HCT116 (cell line): ENCODE measurements at regions not wholly inside any gene's neighbourhood (a gene's known extent, or its start where the extent isn't known, plus 50 kb on each side); places are given as distances from the start of the nearest gene placed in this dataset.

Source experiments
- ATAC-seq: fragments of 200-7000 bp; cut with Tn5 transposase; 2 replicates; pipeline ENCODE4 v1.9.1; 2020; ENCODE audit warnings: mild to moderate bottlenecking, moderate library complexity
- BruUV-seq: library from RNA; stranded (reverse); fragments of 400-500 nt; replicated peaks from 2 replicates; lab custom pipeline; 2021; lab: Mats Ljungman, UMichigan
- CTCF ChIA-PET: fragments of 300-600 bp; sonication (Branson Sonifier 250); formaldehyde crosslinking; loops from one replicate; lab custom pipeline; 2021; ENCODE audit warnings: antibody characterized with exemption; lab: Charles Lee
- POLR2A ChIA-PET: fragments of 300-600, 350-600 bp; sonication (Branson Sonifier 250); formaldehyde crosslinking; loops from one replicate; lab custom pipeline; 2021; ENCODE audit warnings: antibody characterized with exemption; lab: Charles Lee
- RAD21 ChIA-PET, 2 experiments: fragments of 300-600 bp; sonication (Branson Sonifier 250); formaldehyde crosslinking; loops; one replicate each; lab custom pipeline; 2023; ENCODE audit warnings: low total read pairs in 2 of 2; ENCODE audit not compliant: uncharacterized antibody in 2 of 2, unreplicated experiment in 2 of 2, low non-redundant PET in 1 of 2; lab: Charles Lee
- DNase-seq: peaks from one replicate; pipeline ENCODE4 v3.0.0-alpha.2; 2010; ENCODE audit warnings: low read depth, low spot score
- H2AFZ ChIP-seq: fragments of 200-600 bp; shearing (Covaris generic), sonication (generic); 2 replicates; pipeline ENCODE4 v1.6.1; 2017; ENCODE audit warnings: low read depth, mixed run types, mixed read lengths, antibody characterized with exemption, low read length; ENCODE audit not compliant: poor library complexity, severe bottlenecking
- H3K27ac ChIP-seq: 2 replicates; pipeline ENCODE4 v1.5.1; 2012; ENCODE audit warnings: low read depth, low read length
- H3K27me3 ChIP-seq: fragments of 200-600 bp; sonication (generic); 2 replicates; pipeline ENCODE4 v1.6.1; 2016; ENCODE audit warnings: mixed run types, low read length, mixed read lengths; ENCODE audit not compliant: insufficient read depth
- H3K36me3 ChIP-seq, 2 experiments: fragments of 200-500 bp in 1 of 2; fragments of 200-600 bp in 1 of 2; sonication (Bioruptor generic) in 1 of 2; sonication (generic) in 1 of 2; 2 replicates each; pipeline versions ENCODE4 v1.5.1 to v1.6.1; 2014 to 2016; ENCODE audit warnings: low read length in 2 of 2, inconsistent platforms in 1 of 2, mixed read lengths in 1 of 2, mixed run types in 1 of 2; ENCODE audit not compliant: insufficient read depth in 2 of 2, control insufficient read depth in 1 of 2
- H3K4me1 ChIP-seq, 2 experiments: fragments of 200-600 bp in 1 of 2; sonication (generic) in 1 of 2; 2 replicates each; pipeline versions ENCODE4 v1.5.1 to v1.6.1; 2012 to 2017; ENCODE audit warnings: low read length in 2 of 2, inconsistent platforms in 1 of 2, mild to moderate bottlenecking in 1 of 2, mixed read lengths in 1 of 2, mixed run types in 1 of 2, moderate library complexity in 1 of 2; ENCODE audit not compliant: insufficient read depth in 2 of 2, control insufficient read depth in 1 of 2
- H3K4me2 ChIP-seq: fragments of 200-600 bp; sonication (generic); 2 replicates; pipeline ENCODE4 v1.6.1; 2017; ENCODE audit warnings: mixed run types, low read length, mixed read lengths
- H3K4me3 ChIP-seq, 2 experiments: fragments of 200-600 bp in 1 of 2; sonication (generic) in 1 of 2; replicated peaks in 1 of 2; 2 replicates each; pipeline ENCODE4 v1.5.1; 2011 to 2016; ENCODE audit warnings: low read length in 2 of 2, control low read depth in 1 of 2, low read depth in 1 of 2, mild to moderate bottlenecking in 1 of 2, mixed read lengths in 1 of 2, mixed run types in 1 of 2
- H3K79me2 ChIP-seq: fragments of 200-600 bp; sonication (generic); 2 replicates; pipeline ENCODE4 v1.6.1; 2017; ENCODE audit warnings: mild to moderate bottlenecking, mixed run types, low read length, moderate library complexity, mixed read lengths; ENCODE audit not compliant: insufficient read depth
- H3K9ac ChIP-seq: fragments of 200-600 bp; sonication (generic); 2 replicates; pipeline ENCODE4 v1.6.1; 2016; ENCODE audit warnings: low read length, mixed read lengths
- H3K9me2 ChIP-seq: fragments of 200-600 bp; sonication (generic), shearing (Covaris generic); 2 replicates; pipeline ENCODE4 v1.6.1; 2017; ENCODE audit warnings: mixed run types, mild to moderate bottlenecking, moderate library complexity; ENCODE audit not compliant: insufficient read depth
- H3K9me3 ChIP-seq, 2 experiments: fragments of 200-500 bp in 1 of 2; fragments of 200-600 bp in 1 of 2; sonication (Bioruptor generic) in 1 of 2; sonication (generic) in 1 of 2; 2 replicates each; pipeline ENCODE4 v1.6.1; 2014 to 2017; ENCODE audit warnings: low read length in 2 of 2, mixed read lengths in 2 of 2, inconsistent platforms in 1 of 2, low read depth in 1 of 2, mild to moderate bottlenecking in 1 of 2, mixed run types in 1 of 2, moderate library complexity in 1 of 2; ENCODE audit not compliant: control insufficient read depth in 1 of 2, insufficient read depth in 1 of 2
- H4K20me1 ChIP-seq: fragments of 200-600 bp; sonication (generic), shearing (Covaris generic); 2 replicates; pipeline ENCODE4 v1.6.1; 2017; ENCODE audit warnings: mixed run types, mild to moderate bottlenecking, moderate library complexity; ENCODE audit not compliant: insufficient read depth
- CBX3 ChIP-seq: IDR thresholded peaks from 2 replicates; pipeline ENCODE4 v1.6.1; 2012; ENCODE audit warnings: low read depth
- CEBPB ChIP-seq: IDR thresholded peaks from 2 replicates; pipeline ENCODE4 v1.6.1; 2012; ENCODE audit warnings: low read depth
- CTCF ChIP-seq, 3 experiments: fragments of 200-600 bp in 1 of 3; sonication (generic) in 1 of 3; IDR thresholded peaks in 2 of 3; conservative IDR thresholded peaks in 1 of 3; 2 replicates each; pipeline ENCODE4 v1.5.1; 2012 to 2017; ENCODE audit warnings: low read depth in 2 of 3, low read length in 2 of 3, antibody characterized with exemption in 1 of 3, borderline replicate concordance in 1 of 3, control low read depth in 1 of 3, mild to moderate bottlenecking in 1 of 3, mixed read lengths in 1 of 3, mixed run types in 1 of 3, moderate library complexity in 1 of 3; ENCODE audit not compliant: insufficient read depth in 1 of 3
- EGR1 ChIP-seq: IDR thresholded peaks from 2 replicates; pipeline ENCODE4 v1.6.1; 2012; ENCODE audit warnings: low read depth
- ELF1 ChIP-seq: IDR thresholded peaks from 2 replicates; pipeline ENCODE4 v1.6.1; 2012; ENCODE audit warnings: low read depth, borderline replicate concordance
- FOSL1 ChIP-seq: IDR thresholded peaks from 2 replicates; pipeline ENCODE4 v1.6.1; 2012; ENCODE audit warnings: low read depth
- SP1 ChIP-seq: IDR thresholded peaks from 2 replicates; pipeline ENCODE4 v1.6.1; 2012; ENCODE audit warnings: low read depth
- SRF ChIP-seq: IDR thresholded peaks from 2 replicates; pipeline ENCODE4 v1.6.1; 2012; ENCODE audit warnings: low read depth
- ZFX ChIP-seq: fragments of 450-650 bp; IDR thresholded peaks from 2 replicates; pipeline ENCODE4 v1.6.1; 2017
- ZNF274 ChIP-seq: fragments of 200-500 bp; sonication (Bioruptor generic); IDR thresholded peaks from 2 replicates; pipeline ENCODE4 v1.6.1; 2014; ENCODE audit warnings: mild to moderate bottlenecking, low read depth, low read length, inconsistent platforms
- intact Hi-C: fragments of 100-400 bp; cut with micrococcal nuclease; formaldehyde crosslinking; loops from 2 replicates; pipeline ENCODE4 v1.10.0; 2022
- TF ChIP-seq, protein P1 (sequence below): IDR thresholded peaks from 2 replicates; pipeline ENCODE4 v1.6.1; 2012

DNA sequence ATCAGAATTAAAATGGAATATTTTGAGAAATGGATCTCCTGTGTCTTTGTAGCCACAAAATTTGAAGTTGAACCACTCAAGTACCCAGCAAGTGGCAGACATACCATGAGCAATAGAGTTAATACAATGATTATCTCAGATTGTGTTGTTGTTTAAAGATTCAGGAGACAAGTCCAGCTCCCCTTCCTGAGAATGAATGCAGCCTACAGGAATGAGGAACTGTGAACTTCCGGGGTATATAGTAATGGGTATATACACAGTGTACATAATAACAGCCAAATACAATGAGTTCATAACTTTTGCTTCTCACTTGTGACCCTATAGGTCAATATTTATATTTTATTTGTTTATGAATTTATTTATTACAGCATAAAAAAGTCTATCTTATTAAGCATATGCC, 445.0 kb downstream of the SETD4 start:
- Histone ChIP-seq H3K79me2 (no peaks in the 10 kb centered on the region), H3K36me3 (no peaks in the 10 kb centered on the region), H3K27ac (no peak overlapping the region), H3K9me3 (no peaks in the 10 kb centered on the region), H3K4me2 (no peak overlapping the region), H3K9me2 (no peaks in the 10 kb centered on the region), H2AFZ (no peak overlapping the region), H3K4me1 (peaks cover 0 to 8% of the 10 kb centered on the region in 2 experiments; a peak in 2 of 4 replicates), H3K4me3 (no peak overlapping the region), H3K27me3 (no peaks in the 10 kb centered on the region), H3K9ac (no peak overlapping the region), H4K20me1 (no peaks in the 10 kb centered on the region)
- CTCF ChIA-PET = no interaction called here
- TF ChIP-seq FOSL1 (no peak), CBX3 (no peak), ELF1 (no peak), CEBPB (no peak), EGR1 (no peak), ZNF274 (no peak), ZFX (no peak), SP1 (no peak), CTCF (IDR thresholded peaks at IDR 0.05 in 2 of 3, conservative IDR thresholded peaks at IDR 0.05 in 1 of 3; ENCODE audit: borderline replicate concordance in 1 of 3, insufficient read depth in 1 of 3, low read depth in 2 of 3, low read length in 2 of 3) (no peak), SRF (no peak)
- TF ChIP-seq, protein P1, sequence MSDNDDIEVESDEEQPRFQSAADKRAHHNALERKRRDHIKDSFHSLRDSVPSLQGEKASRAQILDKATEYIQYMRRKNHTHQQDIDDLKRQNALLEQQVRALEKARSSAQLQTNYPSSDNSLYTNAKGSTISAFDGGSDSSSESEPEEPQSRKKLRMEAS = no peak
- no peak for DNase-seq
- no peak for ATAC-seq
- RAD21 ChIA-PET = no interaction called here
- POLR2A ChIA-PET = no interaction called here
- intact Hi-C loops = no loop called here
- no TSS peak for BruUV-seq
